Loucy (cell line): ENCODE measurements at regions not wholly inside any gene's neighbourhood (a gene's known extent, or its start where the extent isn't known, plus 50 kb on each side); places are given as distances from the start of the nearest gene placed in this dataset.

Experiments used
- H2AFZ ChIP-seq: fragments of 200-600 bp; sonication (generic); 2 replicates; pipeline ENCODE4 v1.6.0; 2016; ENCODE audit warnings: antibody characterized with exemption, mild to moderate bottlenecking, low read length, moderate library complexity
- H3F3A ChIP-seq: fragments of 200-600 bp; 2 replicates; pipeline ENCODE4 v1.6.0; 2016; ENCODE audit warnings: antibody characterized with exemption, low read depth, mild to moderate bottlenecking
- H3K27me3 ChIP-seq: fragments of 200-600 bp; sonication (generic); 2 replicates; pipeline ENCODE4 v1.6.1; 2014; ENCODE audit warnings: low read length, mild to moderate bottlenecking; ENCODE audit not compliant: insufficient read depth, poor library complexity, severe bottlenecking
- H3K36me3 ChIP-seq: fragments of 200-600 bp; sonication (generic); 2 replicates; pipeline ENCODE4 v1.6.1; 2016; ENCODE audit warnings: low read length; ENCODE audit not compliant: insufficient read depth
- H3K4me1 ChIP-seq: fragments of 200-600 bp; sonication (generic); 2 replicates; pipeline ENCODE4 v1.5.1; 2014; ENCODE audit warnings: low read length, mild to moderate bottlenecking; ENCODE audit not compliant: insufficient read depth, poor library complexity, severe bottlenecking
- H3K4me2 ChIP-seq: fragments of 200-600 bp; sonication (generic); 2 replicates; pipeline ENCODE4 v1.6.0; 2014; ENCODE audit warnings: antibody characterized with exemption, low read length, low read depth, mild to moderate bottlenecking; ENCODE audit not compliant: poor library complexity, severe bottlenecking
- H3K4me3 ChIP-seq: fragments of 200-600 bp; sonication (generic); 2 replicates; pipeline ENCODE4 v1.5.1; 2014; ENCODE audit warnings: low read length, mild to moderate bottlenecking, mixed read lengths; ENCODE audit not compliant: poor library complexity, severe bottlenecking
- H3K79me2 ChIP-seq: fragments of 200-600 bp; sonication (generic); 2 replicates; pipeline ENCODE4 v1.6.1; 2014; ENCODE audit warnings: low read length; ENCODE audit not compliant: insufficient read depth
- H3K9ac ChIP-seq: fragments of 200-600 bp; sonication (generic); 2 replicates; pipeline ENCODE4 v1.6.0; 2014; ENCODE audit warnings: mild to moderate bottlenecking, low read depth, low read length, moderate library complexity; ENCODE audit not compliant: poor library complexity, severe bottlenecking
- H3K9me2 ChIP-seq: fragments of 200-600 bp; sonication (generic); replicated peaks from 2 replicates; pipeline ENCODE4 v1.6.1; 2016; ENCODE audit warnings: low read depth, low read length, mixed read lengths
- H3K9me3 ChIP-seq: fragments of 200-600 bp; sonication (generic); 2 replicates; pipeline ENCODE4 v1.6.1; 2014; ENCODE audit warnings: mild to moderate bottlenecking, antibody characterized with exemption, low read length, low read depth; ENCODE audit not compliant: insufficient read depth
- H4K20me1 ChIP-seq: fragments of 200-600 bp; sonication (generic); 2 replicates; pipeline ENCODE4 v1.6.0; 2014; ENCODE audit warnings: antibody characterized with exemption, low read length, mild to moderate bottlenecking; ENCODE audit not compliant: insufficient read depth, poor library complexity, severe bottlenecking
- CTCF ChIP-seq: fragments of 200-600 bp; sonication (generic); conservative IDR thresholded peaks from 2 replicates; pipeline ENCODE4 v1.5.1; 2014; ENCODE audit warnings: mild to moderate bottlenecking, antibody characterized with exemption, low read length
- EZH2phosphoT487 ChIP-seq: fragments of 200-600 bp; IDR thresholded peaks from 2 replicates; pipeline ENCODE4 v1.6.1; 2018; ENCODE audit warnings: antibody characterized with exemption, mild to moderate bottlenecking, moderate library complexity, borderline replicate concordance

DNA sequence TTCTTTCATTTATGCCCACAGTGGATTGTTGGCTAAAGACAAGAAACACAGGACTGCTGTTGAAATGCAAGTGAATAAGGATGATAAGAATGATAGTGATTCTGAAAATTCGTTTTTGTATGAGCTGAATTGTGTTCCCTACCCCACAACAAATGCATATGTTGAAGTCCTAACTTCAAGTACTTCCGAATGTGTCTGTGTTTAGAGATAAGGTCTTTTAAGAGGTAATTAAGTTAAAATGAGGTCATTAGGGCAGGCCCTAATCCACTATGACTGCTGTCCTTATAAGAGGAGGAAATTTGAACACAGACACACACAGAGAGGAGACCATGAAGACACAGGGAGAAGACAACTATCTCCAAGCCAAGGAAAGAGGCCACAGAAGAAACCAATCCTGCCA, 126.6 kb upstream of the ACSL4 start:
- H3K27me3 ChIP-seq, result no peaks in the 10 kb centered on the region
- H3K9ac ChIP-seq, result no peak overlapping the region
- H3K36me3 ChIP-seq, result no peaks in the 10 kb centered on the region
- H3K4me1 ChIP-seq, result peaks cover 28% of the 10 kb centered on the region
- H2AFZ ChIP-seq, result no peak overlapping the region
- no peaks in the 10 kb centered on the region for H3K9me3 ChIP-seq
- H3K4me2 ChIP-seq, result peak overlapping the region; percentile 45
- peak overlapping the region; percentile 20 for H3K4me3 ChIP-seq
- no peaks in the 10 kb centered on the region for H3K9me2 ChIP-seq
- H4K20me1 ChIP-seq, result no peaks in the 10 kb centered on the region
- H3K79me2 ChIP-seq, result no peaks in the 10 kb centered on the region
- H3F3A ChIP-seq, result no peaks in the 10 kb centered on the region
- TF ChIP-seq EZH2phosphoT487 (no peak), CTCF (no peak)

- peaks cover 24% of the 10 kb centered on the region for H3K4me1 ChIP-seq
Observed at GRCh38 chrX:109862433-109862832, 129.4 kb upstream of the ACSL4 start.

GRCh38 chrX:109863811-109864210, 130.8 kb upstream of the ACSL4 start:
- Histone ChIP-seq H3K4me2 (no peak overlapping the region), H3K9me3 (no peaks in the 10 kb centered on the region), H3F3A (no peaks in the 10 kb centered on the region), H4K20me1 (no peaks in the 10 kb centered on the region), H3K36me3 (no peaks in the 10 kb centered on the region), H3K9me2 (no peaks in the 10 kb centered on the region), H3K79me2 (no peaks in the 10 kb centered on the region), H3K27me3 (no peaks in the 10 kb centered on the region), H2AFZ (no peak overlapping the region), H3K9ac (no peak overlapping the region), H3K4me1 (peaks cover 17% of the 10 kb centered on the region), H3K4me3 (no peak overlapping the region)
- no peak for TF ChIP-seq EZH2phosphoT487
- TF ChIP-seq CTCF, result no peak

More at GRCh38 chrX:109862433-109862832, 129.4 kb upstream of the ACSL4 start:
- TF ChIP-seq EZH2phosphoT487, result no peak
- TF ChIP-seq CTCF, result no peak
- Histone ChIP-seq H4K20me1 (no peaks in the 10 kb centered on the region), H3K9ac (no peak overlapping the region), H3K9me2 (no peaks in the 10 kb centered on the region), H3K4me3 (no peak overlapping the region), H3K27me3 (no peaks in the 10 kb centered on the region), H3K79me2 (no peaks in the 10 kb centered on the region), H3K4me2 (no peak overlapping the region), H3K9me3 (no peaks in the 10 kb centered on the region), H2AFZ (no peak overlapping the region), H3F3A (no peaks in the 10 kb centered on the region), H3K36me3 (no peaks in the 10 kb centered on the region)
